ENCODE measurements at regions not wholly inside any gene's neighbourhood (a gene's known extent, or its start where the extent isn't known, plus 50 kb on each side); places are given as distances from the start of the nearest gene placed in this dataset.

DNA sequence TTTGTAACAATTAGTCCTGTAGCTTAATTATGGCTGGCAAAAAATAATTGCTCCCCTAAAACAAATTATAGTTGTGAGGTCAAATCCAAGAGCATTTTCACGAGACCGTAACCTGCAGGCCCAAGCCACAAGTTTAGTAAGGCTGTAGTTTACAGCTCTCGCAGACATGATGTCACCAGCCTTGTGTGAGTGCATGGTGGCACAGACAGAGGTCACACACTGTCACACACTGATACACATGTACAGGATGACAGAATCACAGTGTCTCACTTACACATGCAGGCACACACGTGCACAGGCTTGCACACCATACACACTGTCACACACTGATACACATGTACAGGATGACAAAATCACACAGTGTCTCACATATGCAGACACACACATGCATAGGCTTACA lies 518.8 kb downstream of the IRX1 start:
- intact Hi-C loops (cut with DNase I), result no loop called here
- no peak for DNase-seq
- ATAC-seq (ENCODE audit: poor library complexity), result no peak

DNA sequence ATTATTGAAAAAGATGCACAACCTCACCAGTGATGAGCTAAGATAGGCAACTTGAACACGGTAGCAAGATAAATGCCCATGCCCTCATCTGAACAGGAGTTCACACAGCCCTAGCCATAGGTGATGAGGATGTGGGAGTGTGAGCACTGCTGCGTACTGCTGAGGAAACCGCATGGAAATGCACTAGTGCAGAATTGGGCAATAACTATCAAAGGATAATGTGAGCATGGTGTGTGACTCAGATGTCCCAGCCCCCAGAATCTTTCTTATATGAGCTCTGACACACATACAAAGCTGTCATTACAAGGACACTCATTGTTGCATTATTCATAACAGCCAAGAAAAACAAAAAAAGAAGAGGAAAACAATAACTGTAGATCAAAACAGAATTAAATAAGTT lies 521.2 kb downstream of the IRX1 start:
- intact Hi-C loops (cut with DNase I), result no loop called here

DNA sequence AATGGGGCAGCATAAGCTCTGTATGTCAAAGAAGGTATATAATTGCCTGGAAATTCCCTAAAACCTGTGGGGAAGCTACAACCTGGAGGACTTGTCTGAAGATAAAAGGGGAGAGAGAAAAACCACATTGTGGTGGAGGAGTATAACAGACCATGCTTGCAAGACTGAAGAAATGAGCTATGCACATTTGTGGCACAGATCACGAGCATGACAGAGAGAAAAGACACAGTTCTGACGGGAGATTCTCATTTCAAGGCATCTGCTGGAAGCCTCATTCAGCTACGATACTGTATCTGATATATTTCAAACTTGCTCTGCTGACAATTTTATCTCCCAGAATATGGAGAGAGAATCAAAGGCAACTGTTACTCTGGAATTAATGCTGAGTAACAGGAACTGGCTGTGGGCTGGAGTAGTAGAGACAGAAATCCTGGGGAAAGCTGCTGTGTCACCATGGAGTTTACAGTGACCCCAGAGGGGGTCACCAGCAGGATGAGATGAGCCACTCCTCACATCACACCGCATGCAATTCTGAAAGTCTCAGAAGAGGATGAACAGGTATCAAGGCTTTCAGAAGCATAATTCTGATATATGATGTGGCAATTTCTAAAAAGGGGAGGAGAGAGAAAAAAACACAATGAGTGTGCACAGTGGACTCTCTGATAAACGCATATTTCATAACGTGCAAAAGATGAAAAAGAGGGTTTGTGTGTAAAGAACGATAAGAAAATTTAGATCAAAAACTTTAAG lies 528.8 kb downstream of the IRX1 start:
- intact Hi-C loops (cut with DNase I), result no loop called here
- DNase-seq, result no peak
- ATAC-seq (ENCODE audit: poor library complexity), result no peak

More for the DNA sequence above, 521.2 kb downstream of the IRX1 start:
- DNase-seq (no peak), ATAC-seq (ENCODE audit: poor library complexity) (no peak)

DNA sequence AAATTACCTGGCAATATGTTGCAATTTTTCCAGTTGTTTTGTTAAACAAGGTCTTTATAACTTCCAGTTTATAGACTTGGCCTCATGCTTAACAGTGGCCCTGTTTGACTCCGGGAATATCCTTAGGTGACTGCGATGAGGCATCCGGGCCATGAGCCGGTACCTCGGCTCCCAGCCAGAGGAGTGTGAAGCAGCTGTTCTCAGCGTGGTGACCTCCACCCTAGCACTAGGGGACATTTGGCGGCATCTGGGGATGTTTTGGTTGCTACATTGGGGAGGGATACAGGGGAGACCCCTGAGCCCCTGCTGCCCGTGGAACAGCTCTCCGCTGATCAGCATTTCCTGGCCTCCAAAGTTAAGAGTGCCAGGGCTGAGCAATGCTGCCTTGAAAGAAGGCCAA lies 533.4 kb downstream of the IRX1 start:
- DNase-seq, result peak; percentile 54
- peak; percentile 82 for ATAC-seq (ENCODE audit: poor library complexity)
- intact Hi-C loops (cut with DNase I), result no loop called here

DNA sequence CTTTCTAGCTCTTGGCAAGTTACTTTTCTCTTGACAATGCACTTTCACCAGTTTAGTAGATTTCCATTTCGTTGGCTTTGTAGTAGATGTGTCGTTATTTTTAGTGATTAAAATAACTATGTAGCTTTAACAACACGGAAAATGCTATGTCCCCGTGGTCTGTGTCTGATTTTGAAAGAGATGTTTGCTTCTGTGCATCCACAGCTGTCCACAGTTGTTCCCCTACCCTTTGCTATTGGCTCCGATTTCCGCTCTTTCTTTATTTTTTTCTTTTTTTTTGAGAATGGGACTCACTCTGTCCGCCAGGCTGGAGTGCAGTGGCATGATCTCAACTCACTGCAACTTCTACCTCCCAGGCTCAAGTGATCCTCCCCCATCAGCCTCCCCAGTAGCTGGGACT lies 533.9 kb downstream of the IRX1 start:
- intact Hi-C loops (cut with DNase I), result no loop called here
- ATAC-seq (ENCODE audit: poor library complexity), result peak; percentile 15
- no peak for DNase-seq

DNA sequence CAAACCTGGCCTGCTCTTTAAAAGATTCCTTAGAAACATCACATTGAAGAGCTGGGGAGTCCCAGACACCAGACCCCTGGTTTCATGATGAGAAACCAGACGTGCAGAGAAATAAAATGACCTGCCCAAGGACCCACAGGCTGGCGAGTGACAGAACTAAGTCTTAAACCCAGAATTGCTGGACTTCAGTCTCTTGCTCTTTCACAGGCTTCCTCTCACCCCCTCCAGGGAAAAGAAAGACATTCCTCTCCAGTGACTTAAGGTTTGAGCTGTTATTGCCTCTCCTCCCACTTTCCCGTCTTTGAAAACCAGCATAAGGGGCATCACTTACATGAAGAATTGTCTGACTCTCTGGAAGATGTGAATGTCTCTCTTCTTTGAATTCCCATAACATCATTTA lies 535.2 kb downstream of the IRX1 start:
- intact Hi-C loops (cut with DNase I), result no loop called here
- DNase-seq (no peak), ATAC-seq (ENCODE audit: poor library complexity) (no peak)

DNA sequence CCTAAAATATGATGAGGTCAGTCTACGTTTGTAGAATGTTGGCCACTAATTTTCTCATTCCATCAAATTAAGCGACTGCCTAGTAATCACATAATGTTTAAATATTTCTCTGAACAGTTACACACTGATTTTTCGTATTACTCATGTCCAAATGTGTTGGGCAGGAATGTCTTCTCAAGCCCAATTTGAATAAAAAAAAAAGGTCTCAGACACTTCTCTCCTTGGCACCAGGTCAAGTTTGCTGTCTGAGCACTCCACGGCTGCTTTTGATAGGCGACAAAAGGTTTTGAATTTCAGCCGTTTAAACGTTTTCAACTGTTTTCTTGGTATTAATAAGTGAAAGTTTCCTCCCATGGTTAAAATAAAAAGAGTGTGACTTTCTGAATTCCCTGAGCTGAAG lies 542.1 kb downstream of the IRX1 start:
- intact Hi-C loops (cut with DNase I), result no loop called here
- ATAC-seq (ENCODE audit: poor library complexity) (no peak), DNase-seq (no peak)

DNA sequence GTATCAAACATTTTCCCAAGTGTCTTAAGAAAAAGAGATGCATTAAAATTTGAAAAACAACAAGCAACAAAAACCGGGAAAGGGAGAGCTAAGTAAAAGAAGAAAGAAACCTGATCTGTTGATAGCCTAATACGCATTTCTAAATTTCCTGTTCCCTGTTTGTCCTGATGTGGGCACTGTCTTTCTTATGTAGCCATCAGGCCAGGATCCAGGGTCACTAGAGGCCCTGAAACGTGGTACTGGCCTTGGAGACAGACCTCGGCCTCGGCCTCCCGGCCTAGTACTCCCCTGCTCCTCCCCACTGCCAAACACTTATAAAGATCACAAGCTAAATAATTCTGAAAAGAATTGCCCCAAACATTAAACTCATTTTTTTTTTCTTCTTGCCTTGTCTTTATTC lies 547.2 kb downstream of the IRX1 start:
- DNase-seq (no peak), ATAC-seq (ENCODE audit: poor library complexity) (no peak)
- intact Hi-C loops (cut with DNase I), result no loop called here

DNA sequence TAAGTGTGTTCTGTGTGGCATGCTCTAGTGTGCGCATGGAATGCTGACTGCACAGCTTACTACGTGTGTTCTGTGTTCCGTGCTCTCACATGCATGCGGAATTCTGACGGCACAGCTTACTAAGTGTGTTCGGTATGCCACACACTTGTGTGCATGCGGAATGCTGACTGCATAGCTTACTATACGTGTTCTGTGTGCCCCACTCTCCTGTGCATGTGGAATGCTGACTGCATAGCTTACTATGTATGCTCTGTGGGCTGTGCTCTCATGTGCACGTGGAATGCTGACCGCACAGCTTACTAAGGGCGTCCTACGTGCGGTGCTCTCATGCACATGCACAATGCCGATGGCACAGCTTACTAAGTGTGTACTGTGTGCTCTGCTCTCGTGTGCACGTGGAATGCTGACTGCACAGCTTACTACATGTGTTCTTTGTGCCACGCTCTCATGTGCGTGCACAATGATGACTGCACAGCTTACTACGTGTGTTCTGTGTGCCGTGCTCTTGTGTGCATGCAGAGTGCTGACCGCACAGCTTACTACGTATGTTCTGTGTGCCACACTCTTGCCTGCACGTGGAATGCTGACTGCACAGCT lies 548.9 kb downstream of the IRX1 start:
- no peak for DNase-seq
- no peak for ATAC-seq (ENCODE audit: poor library complexity)
- intact Hi-C loops (cut with DNase I), result no loop called here

DNA sequence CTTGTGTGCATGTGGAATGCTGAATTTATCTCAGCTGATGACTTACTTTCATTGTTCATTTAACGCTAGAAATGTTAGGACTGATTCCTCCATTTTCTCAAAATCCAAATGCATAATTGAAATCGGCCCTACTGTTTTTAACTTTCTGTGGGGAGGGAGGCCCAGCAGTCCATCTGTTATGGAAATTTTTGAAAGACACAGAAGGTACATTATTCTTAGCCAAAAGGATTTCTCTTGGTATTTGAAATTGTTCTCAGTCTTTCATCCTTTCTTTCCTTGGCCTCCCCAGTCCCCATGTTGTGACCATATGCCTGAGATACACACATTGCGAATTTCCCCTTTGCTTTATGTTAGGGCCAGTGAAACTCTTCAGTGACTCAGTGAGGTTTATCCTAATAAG lies 549.9 kb downstream of the IRX1 start:
- intact Hi-C loops (cut with DNase I), result no loop called here
- ATAC-seq (ENCODE audit: poor library complexity) (no peak), DNase-seq (no peak)

DNA sequence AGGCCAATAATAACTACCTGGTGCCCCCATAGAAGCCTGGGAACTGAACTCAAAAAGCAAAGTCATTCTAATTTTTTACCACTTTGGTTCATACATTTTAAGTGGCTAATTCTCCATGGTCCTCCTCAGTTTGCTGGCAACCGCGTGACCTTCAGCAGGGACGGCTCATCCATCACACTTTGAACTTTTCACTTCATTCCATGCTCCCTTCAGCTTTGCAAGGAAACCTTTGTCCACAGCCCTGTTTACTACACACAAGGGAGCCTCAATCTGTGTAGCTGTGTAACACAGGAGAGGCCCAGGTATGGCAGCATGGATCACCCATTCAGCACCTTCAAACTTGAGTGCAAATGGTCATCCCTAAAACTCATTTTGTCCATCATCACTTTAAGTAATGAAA lies 552.4 kb downstream of the IRX1 start:
- ATAC-seq (ENCODE audit: poor library complexity) (no peak), DNase-seq (no peak)
- intact Hi-C loops (cut with DNase I), result no loop called here

DNA sequence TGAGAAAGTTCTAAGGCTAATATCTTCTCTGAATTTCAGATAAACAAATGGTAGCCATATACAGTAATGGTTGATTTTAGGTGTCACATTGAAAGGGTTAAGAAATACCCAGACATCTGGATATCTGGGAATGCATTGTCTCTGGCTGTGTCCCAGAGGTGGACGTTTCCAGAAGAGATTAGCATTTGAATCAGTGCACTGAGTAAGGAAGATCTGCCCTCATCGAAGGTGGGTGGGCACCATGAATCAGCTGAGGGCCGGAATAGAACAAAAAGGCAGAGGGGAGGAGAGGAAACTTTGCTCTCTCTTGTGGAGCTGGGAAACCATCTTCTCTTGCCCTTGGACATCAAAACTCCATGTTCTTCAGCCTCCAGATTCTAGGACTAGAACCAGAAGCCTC lies 554.4 kb downstream of the IRX1 start:
- intact Hi-C loops (cut with DNase I), result no loop called here
- DNase-seq, result no peak
- ATAC-seq (ENCODE audit: poor library complexity), result no peak

DNA sequence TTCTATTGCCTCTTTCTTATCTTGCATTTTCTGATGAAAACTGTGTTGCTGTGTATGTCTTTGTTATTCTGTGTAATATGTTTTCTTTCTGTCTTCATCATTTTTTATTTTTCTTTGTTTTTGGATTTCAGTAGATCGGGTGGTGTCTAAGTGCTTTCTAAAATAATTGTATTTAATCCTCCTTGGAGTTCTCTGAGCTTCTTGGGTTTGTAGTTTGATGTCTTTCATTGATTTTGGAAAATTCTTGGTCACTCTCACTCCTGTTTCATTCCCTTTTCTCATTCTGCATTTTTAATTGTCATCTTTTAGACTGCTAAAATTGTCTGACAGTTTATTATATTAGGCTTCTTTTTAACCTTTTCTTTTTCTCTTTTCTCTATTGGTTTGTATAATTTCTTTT lies 560.5 kb downstream of the IRX1 start:
- no peak for ATAC-seq (ENCODE audit: poor library complexity)
- intact Hi-C loops (cut with DNase I), result no loop called here
- no peak for DNase-seq

DNA sequence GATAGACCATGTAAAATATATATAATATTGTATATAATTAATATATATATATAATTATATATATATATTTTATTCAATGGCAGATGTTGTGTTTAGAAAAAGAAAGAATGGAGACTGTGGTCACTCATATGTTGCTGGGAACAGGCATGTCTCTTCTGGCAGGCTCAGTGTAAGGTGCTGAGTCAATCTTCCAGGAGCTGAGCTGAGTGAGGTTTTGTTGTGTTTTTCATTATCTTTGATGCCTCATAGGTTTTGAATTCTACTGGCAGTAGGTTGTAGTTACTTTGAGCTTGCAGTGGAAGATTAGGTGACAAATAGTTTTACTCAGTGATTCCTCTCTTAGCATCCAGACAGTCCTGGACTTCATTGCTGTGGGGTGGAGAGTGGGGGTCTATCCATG lies 561.3 kb downstream of the IRX1 start:
- DNase-seq, result no peak
- intact Hi-C loops (cut with DNase I), result no loop called here
- ATAC-seq (ENCODE audit: poor library complexity), result no peak

DNA sequence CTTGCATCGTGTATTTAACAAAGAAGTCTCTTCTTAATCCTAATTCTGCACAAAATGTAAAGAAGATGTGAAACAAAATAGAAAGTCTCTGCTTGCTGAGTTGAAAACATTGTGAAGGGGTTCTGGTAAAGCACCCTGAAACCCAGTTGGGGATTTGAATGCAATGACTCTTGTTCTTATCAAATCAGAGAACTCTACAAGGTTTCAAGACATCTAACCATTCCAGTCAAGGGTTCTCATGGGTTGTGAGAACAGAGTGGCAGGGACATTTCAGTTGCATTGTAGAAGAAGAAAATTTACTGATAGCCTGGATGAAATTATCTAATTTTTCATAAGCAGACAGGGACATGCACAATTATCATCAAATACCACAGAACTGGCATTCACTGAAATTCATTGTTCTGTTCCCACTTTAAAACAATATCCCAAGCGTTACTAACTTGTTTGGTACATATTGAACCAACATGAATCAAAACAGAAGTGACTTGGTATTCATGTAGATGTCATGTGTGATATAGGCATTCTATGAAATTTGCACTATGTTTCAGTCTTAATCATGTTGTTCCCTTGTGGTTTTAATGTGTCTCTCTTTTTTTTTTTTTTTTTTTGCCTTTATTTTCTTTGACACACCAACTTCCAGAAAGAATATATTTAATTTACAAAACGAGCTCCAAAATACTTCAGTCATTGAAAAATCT lies 563.3 kb downstream of the IRX1 start:
- ATAC-seq (ENCODE audit: poor library complexity), result no peak
- no peak for DNase-seq
- intact Hi-C loops (cut with DNase I), result no loop called here

DNA sequence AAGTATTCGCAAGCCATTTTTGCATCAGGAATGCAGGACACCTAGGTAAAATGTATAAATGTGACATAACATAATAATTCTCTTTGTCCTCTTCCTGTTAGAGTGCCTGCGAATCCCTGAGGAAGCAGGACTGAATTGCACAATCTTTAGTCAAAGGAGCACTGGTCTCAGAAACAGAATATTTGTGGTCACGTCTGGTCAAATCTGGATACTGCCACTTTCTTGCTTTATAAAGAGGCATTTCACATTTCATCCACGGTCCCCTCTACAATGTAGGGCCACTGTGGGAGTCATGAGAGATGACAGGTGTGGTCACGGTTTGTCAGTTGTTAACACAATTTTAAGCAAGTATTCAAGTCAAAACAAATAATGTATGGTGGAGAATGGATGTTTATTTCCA lies 564.0 kb downstream of the IRX1 start:
- DNase-seq, result no peak
- no peak for ATAC-seq (ENCODE audit: poor library complexity)
- intact Hi-C loops (cut with DNase I), result no loop called here

DNA sequence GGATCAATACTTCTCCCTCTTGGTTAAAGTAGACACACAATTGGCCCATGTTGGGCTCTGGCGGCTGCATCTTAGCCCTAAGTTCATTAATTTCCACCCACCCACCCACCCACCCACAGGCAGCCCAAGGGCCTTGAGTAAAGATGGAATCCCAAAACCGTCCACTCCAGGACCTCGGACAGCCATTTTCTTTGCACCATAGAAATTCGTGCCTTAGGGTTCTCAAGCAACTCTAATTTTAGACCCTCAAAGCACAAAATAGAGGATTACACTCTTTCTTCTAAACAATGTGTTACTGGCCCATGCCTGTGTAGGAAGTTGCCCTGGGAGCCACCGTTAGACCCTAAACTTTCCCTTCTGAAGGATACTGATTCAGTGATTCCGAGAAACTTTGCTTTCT lies 568.5 kb downstream of the IRX1 start:
- intact Hi-C loops (cut with DNase I), result no loop called here
- DNase-seq, result no peak
- ATAC-seq (ENCODE audit: poor library complexity), result no peak

DNA sequence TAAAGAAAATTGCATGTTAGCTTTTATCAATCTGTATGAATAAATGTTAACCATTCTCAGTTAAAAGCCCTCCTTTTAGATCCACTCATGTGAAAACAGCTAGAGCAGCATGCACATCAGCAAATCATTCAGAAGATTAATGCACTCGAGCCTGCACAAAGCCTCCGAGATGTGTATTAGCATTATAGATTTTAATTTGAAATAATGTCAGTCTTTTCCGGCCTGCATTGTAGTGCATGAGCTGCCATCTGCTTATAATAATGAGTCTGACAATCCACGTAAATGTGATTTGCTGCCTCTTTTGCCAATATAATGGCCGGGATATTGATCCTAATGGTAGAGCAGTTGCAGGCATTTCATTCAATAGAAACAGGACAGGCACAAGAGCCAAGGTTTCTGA lies 585.1 kb downstream of the IRX1 start:
- DNase-seq, result no peak
- no peak for ATAC-seq (ENCODE audit: poor library complexity)
- intact Hi-C loops (cut with DNase I), result no loop called here

DNA sequence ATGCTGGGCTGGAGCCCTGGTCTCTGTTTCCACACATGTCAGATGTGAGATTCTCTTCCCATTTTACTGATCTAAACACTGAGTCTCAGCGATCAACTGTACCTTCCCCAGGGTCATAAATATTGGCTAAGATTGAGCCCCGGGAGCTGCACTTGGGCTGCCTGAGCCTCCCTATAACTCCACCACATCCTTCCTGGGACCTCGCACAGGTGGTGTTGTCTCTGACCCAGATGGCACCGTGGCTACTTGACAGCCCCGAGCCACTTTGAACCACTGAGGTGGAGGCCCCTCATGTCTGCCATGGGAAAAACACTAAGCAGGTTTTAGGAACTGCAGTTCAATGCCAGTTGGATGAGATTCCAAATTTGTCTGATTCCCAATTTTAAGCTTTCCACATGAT lies 586.5 kb downstream of the IRX1 start:
- DNase-seq, result no peak
- intact Hi-C loops (cut with DNase I), result no loop called here
- ATAC-seq (ENCODE audit: poor library complexity), result no peak

DNA sequence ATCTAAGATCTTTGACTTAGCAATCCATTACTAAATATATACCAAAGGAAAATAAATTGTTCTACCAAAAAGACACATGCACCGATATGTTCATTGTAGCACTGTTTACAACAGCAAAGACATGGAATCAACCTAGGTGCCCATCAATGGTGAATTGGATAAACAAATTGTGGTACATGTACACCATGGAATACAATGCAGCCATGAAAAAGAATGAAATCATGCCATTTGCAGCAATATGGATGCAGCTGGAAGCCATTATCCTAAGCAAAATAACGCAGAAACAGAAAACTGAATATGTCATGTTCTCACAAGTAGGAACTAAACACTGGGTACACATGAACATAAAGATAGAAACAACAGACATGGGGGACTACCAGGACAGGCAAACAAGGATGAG lies 589.5 kb downstream of the IRX1 start:
- intact Hi-C loops (cut with DNase I), result no loop called here
- no peak for DNase-seq
- ATAC-seq (ENCODE audit: poor library complexity), result no peak
